ENCODE measurements at regions not wholly inside any gene's neighbourhood (a gene's known extent, or its start where the extent isn't known, plus 50 kb on each side); places are given as distances from the start of the nearest gene placed in this dataset.

DNA sequence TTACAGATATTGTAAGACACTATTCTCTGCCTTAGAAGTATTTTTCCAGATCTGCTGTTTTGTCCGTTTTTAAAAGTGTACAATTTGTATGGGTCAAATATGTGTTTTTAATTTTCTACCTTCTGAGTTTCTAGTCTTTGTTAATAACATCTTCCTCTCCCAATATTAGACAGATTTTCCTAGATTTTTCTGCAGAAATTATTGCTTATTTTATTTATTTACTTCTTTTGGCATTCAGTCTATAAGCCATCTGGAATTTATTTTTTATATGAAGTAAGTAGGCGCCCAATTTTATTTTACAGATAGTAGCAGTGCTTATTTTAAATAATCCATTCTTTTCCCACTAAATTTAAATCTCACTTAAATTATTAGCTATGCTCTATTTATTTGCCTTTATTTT lies 103.1 kb upstream of the PLEKHG1 start:
- TF ChIP-seq CTCF (IDR thresholded peaks at IDR 0.05; ENCODE audit: insufficient read depth, low read length, poor library complexity, severe bottlenecking) (no peak), EZH2phosphoT487 (conservative IDR thresholded peaks at IDR 0.05; ENCODE audit: low read length) (no peak)
